OCI-LY7 (cell line): ENCODE measurements at regions not wholly inside any gene's neighbourhood (a gene's known extent, or its start where the extent isn't known, plus 50 kb on each side); places are given as distances from the start of the nearest gene placed in this dataset.

ENCODE experiments used
- BruUV-seq: library from RNA; stranded (reverse); fragments of 400-500 nt; replicated peaks from 2 replicates; lab custom pipeline; 2021; lab: Mats Ljungman, UMichigan
- CTCF ChIA-PET: fragments of 300-600 bp; sonication (Branson Sonifier 250); formaldehyde crosslinking; loops from one replicate; lab custom pipeline; 2022; ENCODE audit warnings: antibody characterized with exemption; ENCODE audit not compliant: unreplicated experiment; lab: Charles Lee
- POLR2A ChIA-PET: fragments of 300-600 bp; sonication (Branson Sonifier 250); formaldehyde crosslinking; loops from one replicate; lab custom pipeline; 2022; ENCODE audit warnings: antibody characterized with exemption; lab: Charles Lee
- DNase-seq: peaks from one replicate; pipeline ENCODE4 v3.0.0-alpha.2; 2015; ENCODE audit warnings: low spot score
- H2AFZ ChIP-seq: fragments of 200-600 bp; sonication (generic), shearing (Covaris generic); 2 replicates; pipeline ENCODE4 v1.6.1; 2014; ENCODE audit warnings: mild to moderate bottlenecking, antibody characterized with exemption, low read length, moderate library complexity
- H3K27ac ChIP-seq: fragments of 200-600 bp; sonication (generic); 2 replicates; pipeline ENCODE4 v1.5.1; 2014; ENCODE audit warnings: mixed run types, low read depth, mild to moderate bottlenecking, moderate library complexity, low read length, inconsistent platforms; ENCODE audit not compliant: poor library complexity, severe bottlenecking
- H3K36me3 ChIP-seq: fragments of 200-600 bp; sonication (generic); 2 replicates; pipeline ENCODE4 v1.6.1; 2014; ENCODE audit warnings: mild to moderate bottlenecking, antibody characterized with exemption, low read length, moderate library complexity, mixed read lengths; ENCODE audit not compliant: insufficient read depth
- H3K4me1 ChIP-seq: fragments of 200-600 bp; sonication (generic); 2 replicates; pipeline ENCODE4 v1.5.1; 2014; ENCODE audit warnings: mild to moderate bottlenecking, low read length; ENCODE audit not compliant: insufficient read depth, poor library complexity, severe bottlenecking
- H3K4me2 ChIP-seq: fragments of 200-600 bp; sonication (generic); 2 replicates; pipeline ENCODE4 v1.6.1; 2014; ENCODE audit warnings: mild to moderate bottlenecking, low read length
- H3K4me3 ChIP-seq: fragments of 200-600 bp; sonication (generic); 2 replicates; pipeline ENCODE4 v1.5.1; 2014; ENCODE audit warnings: mild to moderate bottlenecking, low read depth, low read length; ENCODE audit not compliant: poor library complexity, severe bottlenecking
- H3K79me2 ChIP-seq: fragments of 200-600 bp; sonication (generic); 2 replicates; pipeline ENCODE4 v1.6.1; 2016; ENCODE audit warnings: low read depth, mild to moderate bottlenecking, low read length, moderate library complexity, mixed read lengths; ENCODE audit not compliant: insufficient read depth
- H3K9me2 ChIP-seq: fragments of 200-600 bp; sonication (generic); 2 replicates; pipeline ENCODE4 v1.6.1; 2016; ENCODE audit warnings: mild to moderate bottlenecking, low read length, mixed read lengths; ENCODE audit not compliant: insufficient read depth
- H3K9me3 ChIP-seq: fragments of 200-600 bp; sonication (generic); 2 replicates; pipeline ENCODE4 v1.6.1; 2014; ENCODE audit warnings: mild to moderate bottlenecking, mixed run types, low read length, mixed read lengths
- H4K20me1 ChIP-seq: fragments of 200-600 bp; sonication (generic); 2 replicates; pipeline ENCODE4 v1.6.1; 2014; ENCODE audit warnings: mild to moderate bottlenecking, antibody characterized with exemption, low read length, moderate library complexity, mixed read lengths; ENCODE audit not compliant: insufficient read depth
- EZH2phosphoT487 ChIP-seq: fragments of 200-600 bp; sonication (generic); IDR thresholded peaks from 2 replicates; pipeline ENCODE4 v1.6.1; 2018; ENCODE audit warnings: low read depth, borderline replicate concordance, mild to moderate bottlenecking, mixed run types, antibody characterized with exemption, low read length, moderate library complexity, mixed read lengths
- intact Hi-C: fragments of 100-400 bp; cut with micrococcal nuclease; formaldehyde crosslinking; loops from one replicate; pipeline ENCODE4 v1.10.0; 2022; ENCODE audit not compliant: unreplicated experiment
- TF ChIP-seq, protein P1 (sequence below): fragments of 200-600 bp; sonication (generic); conservative IDR thresholded peaks from 2 replicates; pipeline ENCODE4 v1.5.1; 2014; ENCODE audit warnings: mild to moderate bottlenecking, antibody characterized with exemption, low read length, moderate library complexity, mixed read lengths

DNA sequence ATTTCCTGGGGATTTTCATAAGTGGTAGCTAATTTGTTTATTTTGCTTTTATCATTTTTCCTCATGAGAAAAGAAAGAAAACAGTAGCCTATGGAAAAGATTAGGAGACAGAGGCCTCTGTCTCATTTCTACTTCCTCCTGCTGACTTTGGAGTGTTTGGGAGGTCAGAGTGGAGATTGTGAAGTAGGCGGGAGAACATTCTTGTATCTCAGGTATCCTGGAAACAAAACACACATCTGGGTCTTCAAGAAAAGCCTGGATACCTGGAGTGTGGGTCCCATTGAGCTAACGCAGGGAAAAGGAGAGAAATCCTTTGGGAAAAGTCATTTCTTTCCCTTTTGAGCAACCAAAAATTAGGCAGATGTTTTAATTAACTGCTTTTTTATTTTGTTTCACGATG is 161.5 kb upstream of the DMAC1 start:
- intact Hi-C loops: no loop called here
- H3K4me3 ChIP-seq: no peak overlapping the region
- CTCF ChIA-PET: interaction anchor here (0.8 kb wide), 1 partner anchor 10 kb away, joined by 3 read pairs; no protein-coding TSS in a partner anchor
- no peaks in the 10 kb centered on the region for H4K20me1 ChIP-seq
- no peaks in the 10 kb centered on the region for H3K9me2 ChIP-seq
- no peaks in the 10 kb centered on the region for H3K4me1 ChIP-seq
- no peak for TF ChIP-seq EZH2phosphoT487
- TF ChIP-seq, protein P1, sequence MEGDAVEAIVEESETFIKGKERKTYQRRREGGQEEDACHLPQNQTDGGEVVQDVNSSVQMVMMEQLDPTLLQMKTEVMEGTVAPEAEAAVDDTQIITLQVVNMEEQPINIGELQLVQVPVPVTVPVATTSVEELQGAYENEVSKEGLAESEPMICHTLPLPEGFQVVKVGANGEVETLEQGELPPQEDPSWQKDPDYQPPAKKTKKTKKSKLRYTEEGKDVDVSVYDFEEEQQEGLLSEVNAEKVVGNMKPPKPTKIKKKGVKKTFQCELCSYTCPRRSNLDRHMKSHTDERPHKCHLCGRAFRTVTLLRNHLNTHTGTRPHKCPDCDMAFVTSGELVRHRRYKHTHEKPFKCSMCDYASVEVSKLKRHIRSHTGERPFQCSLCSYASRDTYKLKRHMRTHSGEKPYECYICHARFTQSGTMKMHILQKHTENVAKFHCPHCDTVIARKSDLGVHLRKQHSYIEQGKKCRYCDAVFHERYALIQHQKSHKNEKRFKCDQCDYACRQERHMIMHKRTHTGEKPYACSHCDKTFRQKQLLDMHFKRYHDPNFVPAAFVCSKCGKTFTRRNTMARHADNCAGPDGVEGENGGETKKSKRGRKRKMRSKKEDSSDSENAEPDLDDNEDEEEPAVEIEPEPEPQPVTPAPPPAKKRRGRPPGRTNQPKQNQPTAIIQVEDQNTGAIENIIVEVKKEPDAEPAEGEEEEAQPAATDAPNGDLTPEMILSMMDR: no peak
- BruUV-seq: no TSS peak
- H3K79me2 ChIP-seq: no peaks in the 10 kb centered on the region
- H3K27ac ChIP-seq: no peak overlapping the region
- no peaks in the 10 kb centered on the region for H3K36me3 ChIP-seq
- H3K4me2 ChIP-seq: no peak overlapping the region
- H2AFZ ChIP-seq: no peak overlapping the region
- POLR2A ChIA-PET: no interaction called here
- DNase-seq: no peak
- H3K9me3 ChIP-seq: no peaks in the 10 kb centered on the region

DNA sequence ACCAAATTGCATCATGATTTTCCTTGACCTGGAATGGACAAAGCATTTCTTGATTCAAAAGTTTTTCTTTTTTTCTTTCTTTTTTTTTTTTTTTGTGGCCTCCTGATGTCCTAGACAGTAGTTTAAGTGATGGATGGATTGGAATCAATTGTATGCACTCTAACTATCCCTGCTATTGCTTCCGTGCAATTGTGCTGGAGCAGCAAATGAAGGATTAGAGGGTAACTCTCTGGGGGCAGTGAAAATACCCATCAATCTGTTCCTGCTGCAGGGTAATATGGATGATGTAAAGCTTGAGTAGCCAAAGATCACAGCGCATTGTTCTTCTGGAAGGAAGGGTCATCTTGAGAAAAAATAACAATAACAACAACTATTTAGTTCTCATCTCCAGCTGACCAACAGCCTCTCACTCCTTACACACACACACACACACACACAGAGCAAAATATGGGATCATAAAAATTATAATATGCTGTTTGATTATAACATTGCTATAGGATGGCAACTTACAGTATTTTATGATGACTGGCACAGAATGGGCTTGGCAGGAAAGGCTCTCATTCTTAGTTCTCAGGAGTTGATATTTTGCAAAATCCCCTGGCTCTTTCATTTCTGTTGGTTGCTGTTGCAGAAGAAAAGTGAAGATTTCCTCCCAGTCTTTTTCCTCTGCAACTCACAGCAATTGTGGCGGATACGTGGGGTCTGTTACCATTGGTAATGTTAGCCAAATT is 160.9 kb upstream of the DMAC1 start:
- intact Hi-C loops: no loop called here
- Histone ChIP-seq H3K9me2 (no peaks in the 10 kb centered on the region), H3K4me1 (no peaks in the 10 kb centered on the region), H3K4me2 (no peak overlapping the region), H3K79me2 (no peaks in the 10 kb centered on the region), H3K36me3 (no peaks in the 10 kb centered on the region), H3K4me3 (no peak overlapping the region), H4K20me1 (no peaks in the 10 kb centered on the region), H2AFZ (no peak overlapping the region), H3K27ac (no peak overlapping the region), H3K9me3 (no peaks in the 10 kb centered on the region)
- no peak for TF ChIP-seq EZH2phosphoT487
- TF ChIP-seq, protein P1: no peak
- DNase-seq: no peak
- ChIA-PET POLR2A (interaction anchor here (0.7 kb wide), 1 partner anchor 1784 kb away, joined by 3 read pairs; no protein-coding TSS in a partner anchor), CTCF (no interaction called here)
- no TSS peak for BruUV-seq

DNA sequence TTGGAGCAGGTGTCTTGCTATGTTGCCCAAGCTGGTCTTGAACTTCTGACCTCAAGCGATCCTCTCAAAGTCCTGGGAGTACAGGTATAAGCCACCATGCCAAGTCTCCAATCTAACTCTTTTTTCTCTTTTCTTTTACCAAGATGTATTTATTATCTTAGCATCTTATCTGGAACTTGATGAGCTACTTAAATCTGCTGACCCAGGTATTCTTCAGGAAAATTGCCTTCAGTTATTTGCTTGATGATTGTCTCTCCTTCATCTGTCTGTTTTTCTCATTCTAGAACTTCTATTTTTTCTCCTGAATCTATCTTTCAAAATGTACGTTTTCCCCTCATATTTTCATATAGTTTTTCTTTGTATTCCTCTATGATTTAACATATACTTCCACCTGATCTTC is 158.2 kb upstream of the DMAC1 start:
- intact Hi-C loops: no loop called here
- ChIA-PET POLR2A (interaction anchor here (0.7 to 0.8 kb wide), 4 partner anchors 10 to 1941 kb away, joined by 3 to 4 read pairs (median 4); no protein-coding TSS in a partner anchor), CTCF (interaction anchor here (1.4 kb wide), 1 partner anchor 29 kb away, joined by 4 read pairs; no protein-coding TSS in a partner anchor)
- H3K9me3 ChIP-seq: no peaks in the 10 kb centered on the region
- no peak overlapping the region for H2AFZ ChIP-seq
- no peak for DNase-seq
- TF ChIP-seq EZH2phosphoT487: no peak
- TF ChIP-seq, protein P1: no peak
- H3K4me2 ChIP-seq: no peak overlapping the region
- no peak overlapping the region for H3K27ac ChIP-seq
- H4K20me1 ChIP-seq: no peaks in the 10 kb centered on the region
- no peaks in the 10 kb centered on the region for H3K79me2 ChIP-seq
- no peaks in the 10 kb centered on the region for H3K9me2 ChIP-seq
- H3K4me1 ChIP-seq: no peaks in the 10 kb centered on the region
- no peak overlapping the region for H3K4me3 ChIP-seq
- H3K36me3 ChIP-seq: no peaks in the 10 kb centered on the region
- BruUV-seq: no TSS peak
